ENCODE measurements at regions not wholly inside any gene's neighbourhood (a gene's known extent, or its start where the extent isn't known, plus 50 kb on each side); places are given as distances from the start of the nearest gene placed in this dataset.

DNA sequence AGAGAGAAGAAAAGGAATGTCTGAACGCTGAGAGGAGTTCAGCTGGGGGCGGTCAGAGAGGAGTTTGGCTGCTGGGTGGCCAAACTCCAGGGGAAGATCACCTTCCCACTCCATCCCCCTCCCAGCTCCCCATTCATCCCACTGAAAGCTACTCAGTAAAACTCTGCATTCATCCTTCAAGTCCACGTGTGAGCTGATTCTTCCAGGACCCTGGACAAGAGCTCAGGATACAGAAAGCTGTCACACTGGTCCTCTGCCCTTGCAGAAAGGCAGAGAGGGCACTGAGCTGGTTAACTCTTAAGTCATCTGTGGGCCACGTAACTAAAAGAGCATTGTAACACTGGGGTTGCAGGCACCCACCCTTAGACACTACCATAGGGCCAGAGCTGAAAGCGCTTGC lies 132.1 kb upstream of the ARL4C start:
- intact Hi-C loops (cut with micrococcal nuclease; ENCODE audit: unreplicated experiment), result no loop called here
- Histone ChIP-seq H3K9me3 (no peaks in the 10 kb centered on the region), H3K4me1 (no peaks in the 10 kb centered on the region), H3K4me3 (ENCODE audit: low read depth, low read length) (no peak overlapping the region), H3K36me3 (ENCODE audit: control insufficient read depth, insufficient read depth, low read length) (no peaks in the 10 kb centered on the region), H3K27me3 (replicated peaks; ENCODE audit: control insufficient read depth, insufficient read depth, low read length) (no peaks in the 10 kb centered on the region)
- TF ChIP-seq, protein P1, sequence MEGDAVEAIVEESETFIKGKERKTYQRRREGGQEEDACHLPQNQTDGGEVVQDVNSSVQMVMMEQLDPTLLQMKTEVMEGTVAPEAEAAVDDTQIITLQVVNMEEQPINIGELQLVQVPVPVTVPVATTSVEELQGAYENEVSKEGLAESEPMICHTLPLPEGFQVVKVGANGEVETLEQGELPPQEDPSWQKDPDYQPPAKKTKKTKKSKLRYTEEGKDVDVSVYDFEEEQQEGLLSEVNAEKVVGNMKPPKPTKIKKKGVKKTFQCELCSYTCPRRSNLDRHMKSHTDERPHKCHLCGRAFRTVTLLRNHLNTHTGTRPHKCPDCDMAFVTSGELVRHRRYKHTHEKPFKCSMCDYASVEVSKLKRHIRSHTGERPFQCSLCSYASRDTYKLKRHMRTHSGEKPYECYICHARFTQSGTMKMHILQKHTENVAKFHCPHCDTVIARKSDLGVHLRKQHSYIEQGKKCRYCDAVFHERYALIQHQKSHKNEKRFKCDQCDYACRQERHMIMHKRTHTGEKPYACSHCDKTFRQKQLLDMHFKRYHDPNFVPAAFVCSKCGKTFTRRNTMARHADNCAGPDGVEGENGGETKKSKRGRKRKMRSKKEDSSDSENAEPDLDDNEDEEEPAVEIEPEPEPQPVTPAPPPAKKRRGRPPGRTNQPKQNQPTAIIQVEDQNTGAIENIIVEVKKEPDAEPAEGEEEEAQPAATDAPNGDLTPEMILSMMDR (IDR thresholded peaks at IDR 0.05; ENCODE audit: insufficient read depth in 1 of 2, low read depth in 1 of 2, low read length in 1 of 2, severe bottlenecking in 1 of 2, unreplicated experiment in 1 of 2), result no peak
- POLR2A ChIA-PET, result no interaction called here
- no TSS peak for BruUV-seq (replicated peaks)
- no peak overlapping the region for H3K4me3 Mint-ChIP-seq (ENCODE audit: unreplicated experiment)
- no peaks in the 10 kb centered on the region for H3K36me3 Mint-ChIP-seq (ENCODE audit: insufficient read depth, unreplicated experiment)
- no peaks in the 10 kb centered on the region for H3K9me3 Mint-ChIP-seq (ENCODE audit: unreplicated experiment)
- H3K27me3 Mint-ChIP-seq (ENCODE audit: insufficient read depth, unreplicated experiment), result peaks cover 4% of the 10 kb centered on the region
- H3K27ac Mint-ChIP-seq (ENCODE audit: unreplicated experiment), result no peak overlapping the region
- CTCF ChIA-PET, result no interaction called here
- no peak for DNase-seq
- no peaks in the 10 kb centered on the region for H3K4me1 Mint-ChIP-seq (ENCODE audit: low read depth, unreplicated experiment)

DNA sequence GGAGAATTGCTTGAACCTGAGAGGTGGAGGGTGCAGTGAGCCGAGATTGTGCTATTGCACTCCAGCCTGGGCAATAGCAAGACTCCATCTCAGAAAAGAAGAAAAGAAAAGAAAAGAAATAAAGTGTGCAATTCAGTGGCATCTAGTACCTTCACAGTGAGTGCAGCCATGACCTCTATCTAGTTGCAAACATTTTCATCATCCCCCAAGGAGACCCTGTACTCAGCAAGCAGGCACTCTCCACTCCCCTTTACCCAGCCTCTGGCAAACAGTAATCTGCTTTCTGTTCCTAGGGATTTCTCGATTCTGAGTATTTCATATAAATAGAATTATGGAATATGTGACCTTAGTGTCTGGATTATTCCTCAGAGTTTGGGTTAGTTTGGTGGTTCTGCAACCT lies 130.4 kb upstream of the ARL4C start:
- TF ChIP-seq, protein P1 (IDR thresholded peaks at IDR 0.05; ENCODE audit: insufficient read depth in 1 of 2, low read depth in 1 of 2, low read length in 1 of 2, severe bottlenecking in 1 of 2, unreplicated experiment in 1 of 2), result no peak
- no peaks in the 10 kb centered on the region for H3K9me3 ChIP-seq
- POLR2A ChIA-PET, result no interaction called here
- BruUV-seq (replicated peaks), result no TSS peak
- H3K4me1 Mint-ChIP-seq (ENCODE audit: low read depth, unreplicated experiment), result peaks cover 6% of the 10 kb centered on the region
- CTCF ChIA-PET, result no interaction called here
- H3K4me3 ChIP-seq (ENCODE audit: low read depth, low read length), result no peak overlapping the region
- H3K9me3 Mint-ChIP-seq (ENCODE audit: unreplicated experiment), result no peaks in the 10 kb centered on the region
- peaks cover 4% of the 10 kb centered on the region for H3K27me3 Mint-ChIP-seq (ENCODE audit: insufficient read depth, unreplicated experiment)
- no peak for DNase-seq
- no peaks in the 10 kb centered on the region for H3K36me3 Mint-ChIP-seq (ENCODE audit: insufficient read depth, unreplicated experiment)
- no peak overlapping the region for H3K4me3 Mint-ChIP-seq (ENCODE audit: unreplicated experiment)
- no peaks in the 10 kb centered on the region for H3K36me3 ChIP-seq (ENCODE audit: control insufficient read depth, insufficient read depth, low read length)
- no peak overlapping the region for H3K27ac Mint-ChIP-seq (ENCODE audit: unreplicated experiment)
- H3K27me3 ChIP-seq (replicated peaks; ENCODE audit: control insufficient read depth, insufficient read depth, low read length), result no peaks in the 10 kb centered on the region
- intact Hi-C loops (cut with micrococcal nuclease; ENCODE audit: unreplicated experiment), result no loop called here
- no peaks in the 10 kb centered on the region for H3K4me1 ChIP-seq

DNA sequence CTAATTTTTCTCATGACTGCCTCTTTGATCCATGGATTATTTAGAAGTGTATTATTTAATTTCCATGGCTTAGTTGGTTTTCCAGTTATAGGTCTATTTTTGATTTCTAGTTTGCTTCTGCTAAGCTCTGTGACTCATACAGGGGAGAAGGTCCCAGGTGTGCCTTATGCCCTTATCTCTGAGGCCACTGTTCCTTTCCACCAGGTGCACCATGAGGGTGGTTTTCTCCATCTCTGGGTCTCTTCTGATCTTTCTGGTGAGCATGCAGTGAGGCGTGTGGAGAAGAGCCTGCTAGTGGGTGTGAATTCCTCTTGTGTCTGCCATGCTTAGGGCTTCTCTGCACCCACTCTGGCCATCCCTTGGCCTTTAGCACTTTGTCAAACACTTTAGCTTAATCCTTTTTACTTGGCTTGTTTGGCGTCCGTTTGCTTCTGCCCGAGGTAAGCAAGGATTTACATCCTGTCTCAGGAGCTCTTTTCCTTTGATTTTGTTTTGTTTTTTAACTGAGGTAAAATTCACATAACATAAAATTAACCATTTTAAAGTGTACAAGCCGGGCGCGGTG lies 129.8 kb upstream of the ARL4C start:
- Histone ChIP-seq H3K27me3 (replicated peaks; ENCODE audit: control insufficient read depth, insufficient read depth, low read length) (no peaks in the 10 kb centered on the region), H3K4me1 (no peaks in the 10 kb centered on the region), H3K36me3 (ENCODE audit: control insufficient read depth, insufficient read depth, low read length) (no peaks in the 10 kb centered on the region), H3K9me3 (no peaks in the 10 kb centered on the region), H3K4me3 (ENCODE audit: low read depth, low read length) (no peak overlapping the region)
- no TSS peak for BruUV-seq (replicated peaks)
- ChIA-PET CTCF (no interaction called here), POLR2A (no interaction called here)
- Mint-ChIP-seq H3K27me3 (ENCODE audit: insufficient read depth, unreplicated experiment) (peaks cover 4% of the 10 kb centered on the region), H3K36me3 (ENCODE audit: insufficient read depth, unreplicated experiment) (no peaks in the 10 kb centered on the region), H3K4me3 (ENCODE audit: unreplicated experiment) (no peak overlapping the region), H3K4me1 (ENCODE audit: low read depth, unreplicated experiment) (peaks cover 7% of the 10 kb centered on the region), H3K27ac (ENCODE audit: unreplicated experiment) (no peak overlapping the region), H3K9me3 (ENCODE audit: unreplicated experiment) (no peaks in the 10 kb centered on the region)
- intact Hi-C loops (cut with micrococcal nuclease; ENCODE audit: unreplicated experiment), result no loop called here
- TF ChIP-seq, protein P1 (IDR thresholded peaks at IDR 0.05; ENCODE audit: insufficient read depth in 1 of 2, low read depth in 1 of 2, low read length in 1 of 2, severe bottlenecking in 1 of 2, unreplicated experiment in 1 of 2), result no peak
- DNase-seq, result no peak
